OCI-LY1 (cell line): ENCODE measurements at regions not wholly inside any gene's neighbourhood (a gene's known extent, or its start where the extent isn't known, plus 50 kb on each side); places are given as distances from the start of the nearest gene placed in this dataset.

Experiments used
- H2AFZ ChIP-seq: fragments of 200-600 bp; sonication (generic), shearing (Covaris generic); 2 replicates; pipeline ENCODE4 v1.6.0; 2014; ENCODE audit warnings: antibody characterized with exemption, mild to moderate bottlenecking, low read length
- H3F3A ChIP-seq: fragments of 200-600 bp; sonication (generic), shearing (Covaris generic); 2 replicates; pipeline ENCODE4 v1.6.0; 2014; ENCODE audit warnings: mild to moderate bottlenecking, antibody characterized with exemption, low read length, moderate library complexity; ENCODE audit not compliant: insufficient read depth
- H3K27ac ChIP-seq: fragments of 200-600 bp; sonication (generic); 2 replicates; pipeline ENCODE4 v1.5.1; 2014; ENCODE audit warnings: low read length, mixed run types, mild to moderate bottlenecking, low read depth; ENCODE audit not compliant: poor library complexity, severe bottlenecking
- H3K27me3 ChIP-seq: fragments of 200-600 bp; sonication (generic); 2 replicates; pipeline ENCODE4 v1.6.0; 2014; ENCODE audit warnings: antibody characterized with exemption, mild to moderate bottlenecking, low read length, moderate library complexity; ENCODE audit not compliant: insufficient read depth
- H3K36me3 ChIP-seq: fragments of 200-600 bp; sonication (generic); 2 replicates; pipeline ENCODE4 v1.6.1; 2014; ENCODE audit warnings: mild to moderate bottlenecking, antibody characterized with exemption, low read length, moderate library complexity, mixed read lengths; ENCODE audit not compliant: insufficient read depth
- H3K4me1 ChIP-seq: fragments of 200-600 bp; sonication (generic); 2 replicates; pipeline ENCODE4 v1.5.1; 2014; ENCODE audit warnings: mild to moderate bottlenecking, low read length, moderate library complexity; ENCODE audit not compliant: insufficient read depth, severe bottlenecking
- H3K4me2 ChIP-seq: fragments of 200-600 bp; sonication (generic), shearing (Covaris generic); 2 replicates; pipeline ENCODE4 v1.6.1; 2014; ENCODE audit warnings: low read length
- H3K4me3 ChIP-seq: fragments of 200-600 bp; sonication (generic); 2 replicates; pipeline ENCODE4 v1.5.1; 2014; ENCODE audit warnings: low read length, low read depth, mild to moderate bottlenecking, mixed read lengths; ENCODE audit not compliant: poor library complexity, severe bottlenecking
- H3K79me2 ChIP-seq: fragments of 200-600 bp; shearing (Covaris generic); 2 replicates; pipeline ENCODE4 v1.6.1; 2016; ENCODE audit warnings: mixed run types, low read length, mixed read lengths; ENCODE audit not compliant: insufficient read depth
- H3K9ac ChIP-seq: fragments of 200-600 bp; sonication (generic), shearing (Covaris generic); 2 replicates; pipeline ENCODE4 v1.6.1; 2014; ENCODE audit warnings: mild to moderate bottlenecking, low read length, mixed read lengths
- H3K9me2 ChIP-seq: fragments of 200-600 bp; sonication (generic), shearing (Covaris generic); 2 replicates; pipeline ENCODE4 v1.6.1; 2014; ENCODE audit warnings: low read depth, mild to moderate bottlenecking, low read length, mixed read lengths
- H3K9me3 ChIP-seq: fragments of 200-600 bp; shearing (Covaris generic); 2 replicates; pipeline ENCODE4 v1.6.1; 2014; ENCODE audit warnings: low read length, mixed read lengths
- H4K20me1 ChIP-seq: fragments of 200-600 bp; sonication (generic), shearing (Covaris generic); 2 replicates; pipeline ENCODE4 v1.6.0; 2016; ENCODE audit warnings: mild to moderate bottlenecking, low read length; ENCODE audit not compliant: insufficient read depth
- CTCF ChIP-seq: fragments of 200-600 bp; sonication (generic), shearing (Covaris generic); IDR thresholded peaks from 2 replicates; pipeline ENCODE4 v1.5.1; 2017; ENCODE audit warnings: mild to moderate bottlenecking, antibody characterized with exemption, low read length, moderate library complexity, mixed read lengths
- EZH2 ChIP-seq: fragments of 200-600 bp; sonication (generic), shearing (Covaris generic); IDR thresholded peaks from 2 replicates; pipeline ENCODE4 v1.8.0; 2017; ENCODE audit warnings: borderline replicate concordance, mixed run types, mild to moderate bottlenecking, antibody characterized with exemption, low read length, moderate library complexity, mixed read lengths

- TF ChIP-seq CTCF (no peak), EZH2 (no peak)
- Histone ChIP-seq H3K4me1 (no peaks in the 10 kb centered on the region), H3K9me3 (no peaks in the 10 kb centered on the region), H3K79me2 (no peaks in the 10 kb centered on the region), H3F3A (no peaks in the 10 kb centered on the region), H3K27me3 (no peaks in the 10 kb centered on the region), H3K4me3 (no peak overlapping the region), H3K36me3 (no peaks in the 10 kb centered on the region), H2AFZ (no peak overlapping the region), H3K9me2 (no peaks in the 10 kb centered on the region), H3K9ac (no peak overlapping the region), H3K4me2 (no peak overlapping the region), H3K27ac (no peak overlapping the region), H4K20me1 (no peaks in the 10 kb centered on the region)
Measured at GRCh38 chr11:38510041-38510440, 1912.0 kb upstream of the RAG2 start.

GRCh38 chr11:38503876-38504275 lies 1905.8 kb upstream of the RAG2 start:
- Histone ChIP-seq H3K9me2 (no peaks in the 10 kb centered on the region), H3K27me3 (no peaks in the 10 kb centered on the region), H3K27ac (no peak overlapping the region), H2AFZ (no peak overlapping the region), H3K4me3 (no peak overlapping the region), H3K9me3 (no peaks in the 10 kb centered on the region), H3K4me2 (no peak overlapping the region), H3F3A (no peaks in the 10 kb centered on the region), H3K9ac (no peak overlapping the region), H3K79me2 (no peaks in the 10 kb centered on the region), H3K36me3 (no peaks in the 10 kb centered on the region), H4K20me1 (no peaks in the 10 kb centered on the region), H3K4me1 (no peaks in the 10 kb centered on the region)
- TF ChIP-seq CTCF (no peak), EZH2 (no peak)

- Histone ChIP-seq H3K9me3 (no peaks in the 10 kb centered on the region), H3F3A (no peaks in the 10 kb centered on the region), H4K20me1 (no peaks in the 10 kb centered on the region), H3K4me1 (no peaks in the 10 kb centered on the region), H3K79me2 (no peaks in the 10 kb centered on the region), H3K36me3 (no peaks in the 10 kb centered on the region), H3K27me3 (no peaks in the 10 kb centered on the region), H3K27ac (no peak overlapping the region), H3K4me2 (no peak overlapping the region), H2AFZ (no peak overlapping the region), H3K9ac (no peak overlapping the region), H3K9me2 (no peaks in the 10 kb centered on the region), H3K4me3 (no peak overlapping the region)
- no peak for TF ChIP-seq EZH2
- no peak for TF ChIP-seq CTCF
Measured at GRCh38 chr11:38498721-38499120, 1900.7 kb upstream of the RAG2 start.
